SU-DHL-6 (cell line): ENCODE measurements at regions not wholly inside any gene's neighbourhood (a gene's known extent, or its start where the extent isn't known, plus 50 kb on each side); places are given as distances from the start of the nearest gene placed in this dataset.
"Not testable (repeated sequence)": the region's sequence is repeated elsewhere in the genome, so short reads cannot be mapped to it uniquely, and the experiment has no call there.

Experiments
- H2AFZ ChIP-seq: fragments of 200-600 bp; sonication (generic); 2 replicates; pipeline ENCODE4 v1.6.1; 2014; ENCODE audit warnings: low read depth, mild to moderate bottlenecking, moderate library complexity, mixed read lengths, antibody characterized with exemption, low read length; ENCODE audit not compliant: severe bottlenecking
- H3F3A ChIP-seq: fragments of 200-600 bp; shearing (Covaris generic); 2 replicates; pipeline ENCODE4 v1.6.0; 2016; ENCODE audit warnings: antibody characterized with exemption, mild to moderate bottlenecking; ENCODE audit not compliant: insufficient read depth
- H3K27ac ChIP-seq: fragments of 200-600 bp; sonication (generic); 2 replicates; pipeline ENCODE4 v1.5.1; 2016; ENCODE audit warnings: low read depth, mild to moderate bottlenecking, low read length, moderate library complexity, mixed read lengths
- H3K27me3 ChIP-seq: fragments of 200-600 bp; sonication (generic), shearing (Covaris generic); 2 replicates; pipeline ENCODE4 v1.6.0; 2014; ENCODE audit warnings: mild to moderate bottlenecking, low read length
- H3K36me3 ChIP-seq: fragments of 200-600 bp; sonication (generic); 2 replicates; pipeline ENCODE4 v1.6.1; 2014; ENCODE audit warnings: mild to moderate bottlenecking, low read length, mixed read lengths
- H3K4me2 ChIP-seq: fragments of 300-600, 200-600 bp; shearing (Covaris generic), sonication (generic); 2 replicates; pipeline ENCODE4 v1.6.0; 2014; ENCODE audit warnings: low read length, low read depth, mild to moderate bottlenecking; ENCODE audit not compliant: poor library complexity, severe bottlenecking
- H3K4me3 ChIP-seq: fragments of 200-600 bp; sonication (generic); 2 replicates; pipeline ENCODE4 v1.5.1; 2014; ENCODE audit warnings: antibody characterized with exemption, low read length, mild to moderate bottlenecking, mixed read lengths; ENCODE audit not compliant: insufficient read depth, poor library complexity, severe bottlenecking
- H3K79me2 ChIP-seq: fragments of 200-600 bp; sonication (generic); 2 replicates; pipeline ENCODE4 v1.6.1; 2014; ENCODE audit warnings: mild to moderate bottlenecking, low read length, moderate library complexity; ENCODE audit not compliant: insufficient read depth
- H3K9ac ChIP-seq: fragments of 200-600 bp; sonication (generic); 2 replicates; pipeline ENCODE4 v1.7.0; 2014; ENCODE audit warnings: mild to moderate bottlenecking, low read length
- H3K9me2 ChIP-seq: fragments of 200-600 bp; sonication (generic); replicated peaks from 2 replicates; pipeline ENCODE4 v1.6.1; 2014; ENCODE audit warnings: low read length; ENCODE audit not compliant: insufficient read depth
- H3K9me3 ChIP-seq: fragments of 200-600 bp; sonication (generic); 2 replicates; pipeline ENCODE4 v1.6.1; 2014; ENCODE audit warnings: low read length, mixed read lengths; ENCODE audit not compliant: insufficient read depth
- H4K20me1 ChIP-seq: fragments of 200-600 bp; sonication (generic); 2 replicates; pipeline ENCODE4 v1.6.1; 2014; ENCODE audit warnings: low read depth, mild to moderate bottlenecking, antibody characterized with exemption, low read length, moderate library complexity, mixed read lengths
- EZH2phosphoT487 ChIP-seq: fragments of 200-600 bp; sonication (generic), shearing (Covaris generic); conservative IDR thresholded peaks from 2 replicates; pipeline ENCODE4 v1.6.1; 2018; ENCODE audit warnings: mild to moderate bottlenecking, antibody characterized with exemption, low read length, moderate library complexity, mixed read lengths
- TF ChIP-seq, protein P1 (sequence below): fragments of 200-600 bp; sonication (generic); IDR thresholded peaks from one replicate; pipeline ENCODE4 v1.5.1; 2017; ENCODE audit warnings: antibody characterized with exemption, mild to moderate bottlenecking, low read length, moderate library complexity; ENCODE audit not compliant: insufficient read depth, poor library complexity, severe bottlenecking

DNA sequence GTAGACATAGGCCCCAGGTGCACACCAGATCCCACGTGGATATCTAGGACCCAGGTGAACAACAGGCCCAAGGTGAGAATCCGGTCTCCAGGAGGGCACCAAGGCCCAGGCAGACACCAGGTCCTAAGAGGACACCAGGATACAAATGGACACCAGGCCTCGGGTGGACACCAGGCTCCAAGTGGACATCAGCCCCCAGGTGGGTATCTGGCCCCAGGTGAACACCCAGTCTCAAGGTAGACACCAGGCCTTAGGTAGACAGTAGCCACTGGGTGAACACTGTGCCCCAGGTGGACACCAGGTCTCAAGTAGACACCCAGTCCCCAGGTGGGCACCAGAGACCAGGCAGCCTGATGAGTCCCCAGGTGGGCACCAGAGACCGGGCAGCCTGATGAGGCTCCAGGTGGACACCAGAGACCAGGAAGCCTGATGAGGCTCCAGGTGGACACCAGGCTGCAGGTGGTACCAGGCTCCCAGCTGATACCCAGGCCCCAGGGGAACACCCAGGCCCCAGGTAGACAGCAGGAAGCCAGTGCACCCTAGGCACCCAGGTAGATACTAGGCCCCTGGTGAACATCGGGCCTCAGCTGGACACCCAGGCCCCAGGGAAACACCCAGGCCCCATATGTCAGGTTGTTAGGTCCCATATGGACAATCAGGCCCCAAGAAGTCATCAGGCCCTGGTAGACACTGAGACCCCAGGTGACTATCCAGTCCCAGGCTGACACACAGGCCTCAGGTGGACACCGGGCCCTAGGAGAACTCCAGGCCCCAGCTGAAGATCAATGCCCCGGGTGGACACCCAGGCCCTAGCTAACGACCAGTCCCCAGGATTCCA is 55.1 kb upstream of the SEPTIN5 start:
- no peak overlapping the region for H3K9ac ChIP-seq
- no peak for TF ChIP-seq EZH2phosphoT487
- TF ChIP-seq, protein P1, sequence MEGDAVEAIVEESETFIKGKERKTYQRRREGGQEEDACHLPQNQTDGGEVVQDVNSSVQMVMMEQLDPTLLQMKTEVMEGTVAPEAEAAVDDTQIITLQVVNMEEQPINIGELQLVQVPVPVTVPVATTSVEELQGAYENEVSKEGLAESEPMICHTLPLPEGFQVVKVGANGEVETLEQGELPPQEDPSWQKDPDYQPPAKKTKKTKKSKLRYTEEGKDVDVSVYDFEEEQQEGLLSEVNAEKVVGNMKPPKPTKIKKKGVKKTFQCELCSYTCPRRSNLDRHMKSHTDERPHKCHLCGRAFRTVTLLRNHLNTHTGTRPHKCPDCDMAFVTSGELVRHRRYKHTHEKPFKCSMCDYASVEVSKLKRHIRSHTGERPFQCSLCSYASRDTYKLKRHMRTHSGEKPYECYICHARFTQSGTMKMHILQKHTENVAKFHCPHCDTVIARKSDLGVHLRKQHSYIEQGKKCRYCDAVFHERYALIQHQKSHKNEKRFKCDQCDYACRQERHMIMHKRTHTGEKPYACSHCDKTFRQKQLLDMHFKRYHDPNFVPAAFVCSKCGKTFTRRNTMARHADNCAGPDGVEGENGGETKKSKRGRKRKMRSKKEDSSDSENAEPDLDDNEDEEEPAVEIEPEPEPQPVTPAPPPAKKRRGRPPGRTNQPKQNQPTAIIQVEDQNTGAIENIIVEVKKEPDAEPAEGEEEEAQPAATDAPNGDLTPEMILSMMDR = no peak

DNA sequence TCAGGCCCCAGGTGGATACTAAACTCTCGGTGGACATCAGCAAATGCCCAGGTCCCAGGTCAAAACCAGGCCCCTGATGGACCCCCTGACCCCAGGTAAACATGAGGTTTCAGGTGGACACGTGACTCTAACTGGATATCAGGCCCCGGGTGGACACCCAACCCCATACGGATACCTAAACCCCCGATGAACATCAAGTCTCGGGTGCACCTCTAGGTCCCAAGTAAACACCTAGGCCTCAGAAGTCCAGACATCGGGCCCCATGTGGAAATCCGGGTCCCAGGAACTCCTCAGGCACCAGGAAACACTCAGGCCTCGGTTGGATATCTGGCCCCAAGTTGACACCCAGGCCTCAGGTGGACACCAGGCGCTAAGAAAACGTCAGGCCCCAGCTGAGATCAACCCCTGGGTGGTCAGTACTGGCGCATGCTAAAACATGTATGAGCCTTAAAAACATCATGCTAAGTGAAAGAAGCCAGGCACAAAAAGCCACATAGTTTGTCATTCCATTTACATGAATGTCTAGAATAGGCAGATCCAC is 54.4 kb upstream of the SEPTIN5 start:
- H3K9me3 ChIP-seq = no peaks in the 10 kb centered on the region
- no peak overlapping the region for H3K4me2 ChIP-seq

More for the DNA sequence above, 55.1 kb upstream of the SEPTIN5 start:
- Histone ChIP-seq H3K27ac (no peak overlapping the region), H3K4me3 (no peak overlapping the region), H3F3A (no peaks in the 10 kb centered on the region), H3K36me3 (no peaks in the 10 kb centered on the region), H3K9me3 (no peaks in the 10 kb centered on the region), H3K4me2 (no peak overlapping the region), H3K27me3 (no peaks in the 10 kb centered on the region), H2AFZ (no peak overlapping the region), H4K20me1 (no peaks in the 10 kb centered on the region), H3K79me2 (no peaks in the 10 kb centered on the region), H3K9me2 (no peaks in the 10 kb centered on the region)

DNA sequence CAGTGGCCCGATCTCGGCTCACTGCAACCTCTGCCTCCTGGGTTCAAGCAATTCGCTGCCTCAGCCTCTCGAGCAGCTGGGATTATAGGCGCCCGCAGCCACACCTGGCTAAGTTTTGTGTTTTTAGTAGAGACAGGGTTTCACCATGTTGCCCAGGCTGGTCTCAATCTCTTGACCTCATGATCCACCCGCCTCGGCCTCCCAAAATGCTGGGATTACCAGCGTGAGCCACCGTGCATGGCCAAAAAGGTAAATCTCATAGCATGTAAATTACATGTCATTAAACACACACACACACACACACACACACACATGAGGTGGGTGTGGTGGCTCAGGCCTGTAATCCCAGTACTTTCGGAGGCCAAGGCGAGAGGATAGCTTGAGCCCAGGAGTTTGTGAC is 53.7 kb upstream of the SEPTIN5 start:
- not testable (repeated sequence) for H2AFZ ChIP-seq, H3K27ac ChIP-seq, H3K27me3 ChIP-seq, H3K9me3 ChIP-seq, H3K36me3 ChIP-seq, H3K4me3 ChIP-seq, H3K9ac ChIP-seq, H4K20me1 ChIP-seq, H3K79me2 ChIP-seq, H3F3A ChIP-seq, H3K9me2 ChIP-seq, H3K4me2 ChIP-seq

More for the DNA sequence above, 54.4 kb upstream of the SEPTIN5 start:
- Histone ChIP-seq H3K27ac (no peak overlapping the region), H3K9me2 (no peaks in the 10 kb centered on the region), H3K4me3 (no peak overlapping the region), H4K20me1 (no peaks in the 10 kb centered on the region), H3K27me3 (no peaks in the 10 kb centered on the region), H3K79me2 (no peaks in the 10 kb centered on the region), H3K9ac (no peak overlapping the region), H2AFZ (no peak overlapping the region), H3F3A (no peaks in the 10 kb centered on the region), H3K36me3 (no peaks in the 10 kb centered on the region)
- TF ChIP-seq, protein P1 = no peak
- no peak for TF ChIP-seq EZH2phosphoT487

DNA sequence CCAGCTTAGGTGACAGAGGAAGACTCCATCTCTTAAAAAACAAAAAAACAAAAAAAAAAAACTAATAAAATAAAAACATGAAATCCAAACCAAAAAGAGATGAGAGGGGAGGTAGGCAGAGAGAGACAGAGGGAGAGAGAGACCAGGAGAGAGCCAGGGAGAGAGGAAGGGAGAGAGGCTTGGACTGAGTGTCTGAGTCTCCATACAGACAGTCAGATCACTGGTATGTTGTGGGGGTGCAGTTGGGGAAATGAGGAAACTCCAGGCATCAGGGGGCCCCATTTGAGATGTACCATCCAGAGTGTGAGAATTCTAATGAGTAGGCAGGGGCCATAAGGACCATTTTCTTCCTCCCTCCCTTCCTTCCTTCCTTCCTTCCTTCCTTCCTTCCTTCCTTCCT is 53.1 kb upstream of the SEPTIN5 start:
- TF ChIP-seq EZH2phosphoT487 = no peak
- TF ChIP-seq, protein P1 = no peak
- no peaks in the 10 kb centered on the region for H3K9me2 ChIP-seq
- H3K27ac ChIP-seq = no peak overlapping the region

DNA sequence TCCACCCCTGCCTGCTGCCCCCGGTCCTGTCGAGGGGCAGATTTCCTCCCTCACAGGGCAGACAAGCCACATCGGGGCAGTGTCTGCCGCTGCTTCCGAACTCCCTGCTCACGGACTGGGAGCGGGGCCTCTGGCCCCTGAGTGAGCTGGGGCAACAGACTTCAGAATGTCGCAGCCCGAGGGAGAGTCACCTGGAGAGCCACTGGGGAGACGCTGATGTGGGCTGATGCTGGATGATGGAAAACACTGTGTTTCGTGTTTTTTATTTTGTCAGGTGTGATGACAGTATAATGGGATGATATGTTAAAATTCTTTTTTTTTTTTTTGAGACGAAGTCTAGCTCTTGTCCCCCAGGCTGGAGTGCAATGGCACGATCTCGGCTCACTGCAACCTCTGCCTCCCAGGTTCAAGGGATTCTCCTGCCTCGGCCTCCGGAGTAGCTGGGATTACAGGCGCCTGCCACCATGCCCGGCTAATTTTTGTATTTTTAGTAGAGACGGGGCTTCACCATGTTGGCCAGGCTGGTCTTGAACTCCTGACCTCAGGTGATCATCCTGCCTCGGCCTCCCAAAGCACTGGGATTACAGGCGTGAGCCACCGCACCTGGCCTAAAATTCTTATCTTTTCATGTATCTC is 52.1 kb upstream of the SEPTIN5 start:
- H3K9me2 ChIP-seq, H3K27me3 ChIP-seq, H3K9ac ChIP-seq, H3K9me3 ChIP-seq, H3K27ac ChIP-seq, H4K20me1 ChIP-seq, H3K4me3 ChIP-seq, H2AFZ ChIP-seq, H3K4me2 ChIP-seq, H3K79me2 ChIP-seq, H3F3A ChIP-seq, H3K36me3 ChIP-seq: not testable (repeated sequence)

More for the DNA sequence above, 53.1 kb upstream of the SEPTIN5 start:
- H3K27me3 ChIP-seq = no peaks in the 10 kb centered on the region
- no peak overlapping the region for H3K9ac ChIP-seq
- H4K20me1 ChIP-seq = no peaks in the 10 kb centered on the region
- H3K9me3 ChIP-seq = no peaks in the 10 kb centered on the region
- no peak overlapping the region for H3K4me3 ChIP-seq
- H3K36me3 ChIP-seq = no peaks in the 10 kb centered on the region
- no peaks in the 10 kb centered on the region for H3F3A ChIP-seq
- no peak overlapping the region for H2AFZ ChIP-seq
- no peak overlapping the region for H3K4me2 ChIP-seq
- H3K79me2 ChIP-seq = no peaks in the 10 kb centered on the region
